Neural cell (in vitro differentiated cells): ENCODE measurements at regions not wholly inside any gene's neighbourhood (a gene's known extent, or its start where the extent isn't known, plus 50 kb on each side); places are given as distances from the start of the nearest gene placed in this dataset.

Source experiments
- CTCF ChIP-seq: fragments of 450-650 bp; IDR thresholded peaks from 2 replicates; pipeline ENCODE4 v1.5.1; 2014; ENCODE audit warnings: antibody characterized with exemption, mild to moderate bottlenecking, moderate library complexity; ENCODE audit not compliant: poor library complexity, severe bottlenecking
- EP300 ChIP-seq: fragments of 450-650 bp; conservative IDR thresholded peaks from 2 replicates; pipeline ENCODE4 v1.6.1; 2014; ENCODE audit warnings: antibody characterized with exemption, mild to moderate bottlenecking, moderate library complexity; ENCODE audit not compliant: poor library complexity, severe bottlenecking
- EZH2 ChIP-seq: fragments of 200-600, 300-800 bp; shearing (Covaris generic), sonication (generic); IDR thresholded peaks from 2 replicates; pipeline ENCODE4 v1.6.1; 2014; ENCODE audit warnings: antibody characterized with exemption, low read length, borderline replicate concordance, mild to moderate bottlenecking; ENCODE audit not compliant: insufficient read depth, poor library complexity, severe bottlenecking
- POLR2AphosphoS5 ChIP-seq: IDR thresholded peaks from 2 replicates; pipeline ENCODE4 v1.6.1; 2012
- RAD21 ChIP-seq: fragments of 450-650 bp; conservative IDR thresholded peaks from 2 replicates; pipeline ENCODE4 v1.6.1; 2014; ENCODE audit warnings: antibody characterized with exemption, mild to moderate bottlenecking, moderate library complexity
- TAF1 ChIP-seq: IDR thresholded peaks from 2 replicates; pipeline ENCODE4 v1.6.1; 2012; ENCODE audit warnings: low read depth

- TF ChIP-seq POLR2AphosphoS5: no peak
- TF ChIP-seq CTCF: no peak
- TF ChIP-seq EZH2: no peak
- no peak for TF ChIP-seq EP300
- no peak for TF ChIP-seq RAD21
- no peak for TF ChIP-seq TAF1
Observed at GRCh38 chr12:77115471-77115870, 50.1 kb upstream of the E2F7 start.
